ENCODE measurements at regions not wholly inside any gene's neighbourhood (a gene's known extent, or its start where the extent isn't known, plus 50 kb on each side); places are given as distances from the start of the nearest gene placed in this dataset.

GRCh38 chr1:53394306-53394705 lies 64.9 kb upstream of the DMRTB1 start:
- H3K9ac ChIP-seq (ENCODE audit: control insufficient read depth, insufficient read depth, low read length) = no peak overlapping the region
- no peaks in the 10 kb centered on the region for H3K9me3 ChIP-seq (replicated peaks; ENCODE audit: control insufficient read depth, insufficient read depth, low read length)
- H3K27me3 ChIP-seq (replicated peaks in 1 of 2; ENCODE audit: control insufficient read depth in 2 of 2, insufficient read depth in 2 of 2, low read length in 1 of 2) = no peaks in the 10 kb centered on the region; a peak in 2 of 4 replicates
- no peak overlapping the region for H3K27ac ChIP-seq (ENCODE audit: control insufficient read depth, insufficient read depth)
- ATAC-seq (no peak), DNase-seq (ENCODE audit: low read depth, low spot score) (no peak), FAIRE-seq (no peak)
- no peak overlapping the region for H3K4me3 ChIP-seq
- in situ Hi-C loops (cut with MboI) (loop anchor here (5.0 kb wide), 1 partner anchor 117 kb away; no protein-coding TSS in a partner anchor), intact Hi-C loops (cut with micrococcal nuclease; ENCODE audit: unreplicated experiment) (loop anchor here (2.0 to 5.0 kb wide), 2 partner anchors 50 to 67 kb away; partner anchors contain the start of gene LRP8)
- H3K4me1 ChIP-seq (ENCODE audit: control insufficient read depth, insufficient read depth, low read length) = peaks cover 6% of the 10 kb centered on the region
- H4K20me1 ChIP-seq (ENCODE audit: control insufficient read depth, insufficient read depth) = no peaks in the 10 kb centered on the region
- H3K4me2 ChIP-seq (ENCODE audit: control insufficient read depth, insufficient read depth) = no peak overlapping the region
- SMC1A ChIA-PET (ENCODE audit: uncharacterized antibody, unreplicated experiment) = interaction anchor here (0.8 to 8.0 kb wide), 10 partner anchors 10 to 122 kb away, joined by 3 to 107 read pairs (median 8); no protein-coding TSS in a partner anchor
- TF ChIP-seq PRDM15 (CRISPR knock-in tag; IDR thresholded peaks at IDR 0.05) = no peak
- no peak for TF ChIP-seq SMAD5 (IDR thresholded peaks at IDR 0.05; ENCODE audit: low read depth)
- no peak for TF ChIP-seq TBL1XR1 (IDR thresholded peaks at IDR 0.05; ENCODE audit: low read depth, low read length)
- TF ChIP-seq CBFB (IDR thresholded peaks at IDR 0.05; ENCODE audit: low read depth) = no peak
- no peak for TF ChIP-seq FOXM1 (IDR thresholded peaks at IDR 0.05; ENCODE audit: low read depth, low read length)
- TF ChIP-seq NR2C1 (IDR thresholded peaks at IDR 0.05) = no peak
- no peak for TF ChIP-seq SUZ12 (IDR thresholded peaks at IDR 0.05; ENCODE audit: unreplicated experiment)
- no peak for TF ChIP-seq ZNF687 (IDR thresholded peaks at IDR 0.05)
- no peak for TF ChIP-seq YY1 (IDR thresholded peaks at IDR 0.05; ENCODE audit: low read depth, low read length)
- no peak for TF ChIP-seq CREB1 (IDR thresholded peaks at IDR 0.05; ENCODE audit: low read depth)
- no peak for TF ChIP-seq ZZZ3 (IDR thresholded peaks at IDR 0.05; ENCODE audit: control insufficient read depth, insufficient read length, low read depth)
- TF ChIP-seq CREM (IDR thresholded peaks at IDR 0.05; ENCODE audit: low read depth) = no peak
- TF ChIP-seq TAF1 (IDR thresholded peaks at IDR 0.05; ENCODE audit: borderline replicate concordance, low read depth, low read length) = no peak
- H3K36me3 ChIP-seq (ENCODE audit: control insufficient read depth in 2 of 2, insufficient read depth in 2 of 2, low read length in 1 of 2) = no peaks in the 10 kb centered on the region
- CTCF ChIA-PET = interaction anchor here (0.6 to 10.2 kb wide), 18 partner anchors 10 to 196 kb away, joined by 3 to 185 read pairs (median 4); partner anchors contain the start of gene MAGOH
- H2AFZ ChIP-seq (ENCODE audit: control insufficient read depth, low read depth, low read length) = no peak overlapping the region
- RAD21 ChIA-PET (ENCODE audit: unreplicated experiment) = interaction anchor here (0.9 to 7.0 kb wide), 14 partner anchors 8 to 127 kb away, joined by 3 to 105 read pairs (median 8); no protein-coding TSS in a partner anchor
- BruUV-seq (replicated peaks) = no TSS peak
- no peaks in the 10 kb centered on the region for H3K79me2 ChIP-seq (ENCODE audit: control insufficient read depth, insufficient read depth, low read length)
- POLR2A ChIA-PET = interaction anchor here (0.8 to 1.6 kb wide), 4 partner anchors 9 to 113 kb away, joined by 3 to 4 read pairs (median 3); no protein-coding TSS in a partner anchor
- 19% methylated on average over 6 of the region's 6 CpGs for WGBS (ENCODE audit: insufficient coverage, insufficient replicate concordance, low lambda C conversion rate, missing lambda C conversion rate)
